ENCODE measurements at regions not wholly inside any gene's neighbourhood (a gene's known extent, or its start where the extent isn't known, plus 50 kb on each side); places are given as distances from the start of the nearest gene placed in this dataset.

- H3K9me3 ChIP-seq (ENCODE audit: control insufficient read depth, low read length), result no peaks in the 10 kb centered on the region
These were observed 100.8 kb upstream of the PIAS1 start for GRCh38 chr15:67953299-67953698.

DNA sequence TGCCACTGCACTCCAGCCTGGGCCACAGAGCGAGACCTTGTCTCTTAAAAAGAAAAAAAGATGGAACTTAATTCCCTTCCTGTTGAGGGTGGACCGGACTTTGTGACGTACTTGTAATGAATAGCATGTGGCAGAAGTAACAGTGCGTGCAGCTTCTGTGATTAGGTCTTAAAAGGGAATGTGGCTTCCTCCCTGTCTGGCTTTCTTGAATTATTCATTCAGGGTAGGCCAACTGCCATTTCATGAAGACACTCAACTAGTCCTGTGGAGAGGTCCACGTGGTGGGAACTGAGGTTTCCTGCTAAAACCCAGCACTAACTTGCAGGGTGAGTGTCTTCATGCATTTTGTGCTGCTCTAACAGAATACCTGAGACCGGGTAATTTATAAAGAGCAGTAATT is 98.9 kb upstream of the PIAS1 start:
- Histone ChIP-seq H3K9me3 (ENCODE audit: control insufficient read depth, low read length) (no peaks in the 10 kb centered on the region), H3K4me1 (ENCODE audit: control insufficient read depth, insufficient read depth, low read length) (no peaks in the 10 kb centered on the region), H3K27me3 (ENCODE audit: control insufficient read depth, insufficient read depth, low read length) (no peaks in the 10 kb centered on the region), H3K36me3 (ENCODE audit: control insufficient read depth, insufficient read depth, low read length) (no peaks in the 10 kb centered on the region), H3K4me3 (ENCODE audit: low read length) (no peak overlapping the region), H3K9ac (ENCODE audit: low read length) (no peak overlapping the region)

More at GRCh38 chr15:67953299-67953698, 100.8 kb upstream of the PIAS1 start:
- no peaks in the 10 kb centered on the region for H3K36me3 ChIP-seq (ENCODE audit: control insufficient read depth, insufficient read depth, low read length)
- H3K27me3 ChIP-seq (ENCODE audit: control insufficient read depth, insufficient read depth, low read length), result no peaks in the 10 kb centered on the region
- H3K9ac ChIP-seq (ENCODE audit: low read length), result no peak overlapping the region
- H3K4me1 ChIP-seq (ENCODE audit: control insufficient read depth, insufficient read depth, low read length), result no peaks in the 10 kb centered on the region
- H3K4me3 ChIP-seq (ENCODE audit: low read length), result no peak overlapping the region

DNA sequence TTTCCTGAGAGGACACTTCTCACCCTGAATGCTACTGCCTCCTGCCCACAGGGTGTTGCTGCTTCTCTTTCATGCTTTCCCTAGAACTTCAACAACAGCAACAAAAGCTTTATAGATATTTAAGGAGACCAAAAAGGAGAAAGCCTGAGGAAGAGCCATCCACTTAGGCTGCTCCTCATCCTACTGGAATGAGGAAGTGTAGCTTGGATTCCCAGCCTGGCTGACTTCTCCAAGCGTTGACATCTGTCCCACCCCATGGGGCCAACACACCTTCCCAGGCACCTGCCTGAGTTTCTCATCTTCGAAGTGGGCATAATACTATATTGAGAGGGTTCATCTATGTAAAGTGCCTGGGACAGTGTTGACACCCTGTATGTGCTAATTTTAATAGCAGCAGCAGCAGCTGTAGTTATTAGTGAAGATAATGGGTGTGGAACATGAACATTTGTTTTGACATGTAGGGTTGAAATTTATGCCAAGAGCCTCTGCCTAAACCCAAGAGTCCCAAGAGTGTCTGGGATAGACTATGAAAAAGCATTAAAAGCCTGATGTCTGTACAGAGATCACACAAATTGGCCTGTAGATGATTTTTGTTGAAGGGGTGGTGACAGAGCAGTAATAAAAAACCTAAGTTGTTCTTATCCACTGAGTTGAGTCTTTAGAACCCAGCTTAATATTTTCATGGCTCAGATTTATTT is 96.5 kb upstream of the PIAS1 start:
- H3K9me3 ChIP-seq (ENCODE audit: control insufficient read depth, low read length), result no peaks in the 10 kb centered on the region
- no peaks in the 10 kb centered on the region for H3K36me3 ChIP-seq (ENCODE audit: control insufficient read depth, insufficient read depth, low read length)
- H3K9ac ChIP-seq (ENCODE audit: low read length), result no peak overlapping the region
- peaks cover 15% of the 10 kb centered on the region for H3K4me1 ChIP-seq (ENCODE audit: control insufficient read depth, insufficient read depth, low read length)
- H3K27me3 ChIP-seq (ENCODE audit: control insufficient read depth, insufficient read depth, low read length), result no peaks in the 10 kb centered on the region
- no peak overlapping the region for H3K4me3 ChIP-seq (ENCODE audit: low read length)

GRCh38 chr15:67967871-67968431 is 86.2 kb upstream of the PIAS1 start:
- Histone ChIP-seq H3K4me1 (ENCODE audit: control insufficient read depth, insufficient read depth, low read length) (peaks cover 10% of the 10 kb centered on the region), H3K9me3 (ENCODE audit: control insufficient read depth, low read length) (no peaks in the 10 kb centered on the region), H3K36me3 (ENCODE audit: control insufficient read depth, insufficient read depth, low read length) (no peaks in the 10 kb centered on the region), H3K27me3 (ENCODE audit: control insufficient read depth, insufficient read depth, low read length) (no peaks in the 10 kb centered on the region), H3K9ac (ENCODE audit: low read length) (peak overlapping the region; percentile 23), H3K4me3 (ENCODE audit: low read length) (peak overlapping the region; percentile 27)

DNA sequence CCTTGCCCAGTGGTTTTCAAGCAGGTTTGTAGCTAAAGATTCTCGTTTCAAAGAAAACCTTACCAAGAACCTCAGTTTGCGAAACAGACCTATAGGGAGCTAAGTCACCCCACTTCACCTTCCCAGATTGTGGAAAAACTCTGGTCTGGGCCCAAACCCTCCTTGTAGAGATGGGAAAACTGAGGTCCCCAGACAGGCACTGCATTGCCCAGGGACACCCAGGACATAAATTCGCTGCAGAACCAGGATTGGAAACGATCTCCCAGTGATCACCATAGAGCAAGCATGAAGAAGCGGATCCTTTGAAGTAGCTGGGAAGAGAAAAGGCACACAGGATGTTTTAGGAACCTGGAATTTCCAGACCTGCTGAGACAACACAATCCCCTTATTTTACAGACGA is 85.6 kb upstream of the PIAS1 start:
- Histone ChIP-seq H3K27me3 (ENCODE audit: control insufficient read depth, insufficient read depth, low read length) (no peaks in the 10 kb centered on the region), H3K4me3 (ENCODE audit: low read length) (no peak overlapping the region), H3K9ac (ENCODE audit: low read length) (no peak overlapping the region), H3K9me3 (ENCODE audit: control insufficient read depth, low read length) (no peaks in the 10 kb centered on the region), H3K36me3 (ENCODE audit: control insufficient read depth, insufficient read depth, low read length) (no peaks in the 10 kb centered on the region), H3K4me1 (ENCODE audit: control insufficient read depth, insufficient read depth, low read length) (peaks cover 10% of the 10 kb centered on the region)

DNA sequence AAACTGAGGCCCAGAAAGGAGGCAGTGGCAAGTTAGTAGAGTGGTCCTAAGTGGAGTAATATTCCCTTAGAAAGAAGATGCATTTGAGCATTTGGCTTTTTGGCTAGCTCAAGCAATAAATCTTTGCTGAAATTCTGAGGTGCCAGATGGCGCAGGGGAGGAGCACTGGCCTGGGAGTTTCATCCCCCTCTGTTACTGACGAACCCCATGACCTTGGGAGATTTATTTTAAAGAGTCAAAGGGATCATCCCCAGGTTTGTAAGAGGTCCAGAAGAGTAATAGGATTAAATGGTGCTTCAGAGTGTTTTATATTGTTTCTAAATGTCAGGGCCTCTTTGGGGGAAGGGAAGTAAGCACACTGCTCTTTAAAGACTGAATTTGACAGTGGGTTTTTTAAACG is 85.1 kb upstream of the PIAS1 start:
- Histone ChIP-seq H3K4me1 (ENCODE audit: control insufficient read depth, insufficient read depth, low read length) (peaks cover 10% of the 10 kb centered on the region), H3K36me3 (ENCODE audit: control insufficient read depth, insufficient read depth, low read length) (no peaks in the 10 kb centered on the region), H3K9ac (ENCODE audit: low read length) (no peak overlapping the region), H3K9me3 (ENCODE audit: control insufficient read depth, low read length) (no peaks in the 10 kb centered on the region), H3K27me3 (ENCODE audit: control insufficient read depth, insufficient read depth, low read length) (no peaks in the 10 kb centered on the region), H3K4me3 (ENCODE audit: low read length) (no peak overlapping the region)

DNA sequence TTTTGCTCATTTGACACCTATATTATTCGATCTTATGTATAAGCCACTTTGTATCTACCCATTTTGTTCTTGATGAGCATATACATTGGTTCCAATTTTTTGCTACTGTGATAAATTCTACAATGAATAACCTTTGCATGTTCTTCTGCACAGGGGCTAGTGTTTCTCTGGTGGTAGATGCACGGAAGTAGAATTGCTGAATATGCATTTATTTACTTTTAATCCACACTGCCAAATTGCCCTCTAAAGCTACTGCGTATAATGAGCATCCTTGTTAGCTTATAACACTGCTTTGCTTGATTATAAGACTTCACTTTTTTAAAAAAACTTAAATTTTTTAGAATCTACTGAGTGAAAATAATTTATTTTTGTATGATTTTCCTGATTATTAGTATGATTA is 84.2 kb upstream of the PIAS1 start:
- Histone ChIP-seq H3K9me3 (ENCODE audit: control insufficient read depth, low read length) (no peaks in the 10 kb centered on the region), H3K4me1 (ENCODE audit: control insufficient read depth, insufficient read depth, low read length) (peaks cover 10% of the 10 kb centered on the region), H3K9ac (ENCODE audit: low read length) (no peak overlapping the region), H3K4me3 (ENCODE audit: low read length) (no peak overlapping the region), H3K27me3 (ENCODE audit: control insufficient read depth, insufficient read depth, low read length) (no peaks in the 10 kb centered on the region), H3K36me3 (ENCODE audit: control insufficient read depth, insufficient read depth, low read length) (no peaks in the 10 kb centered on the region)

DNA sequence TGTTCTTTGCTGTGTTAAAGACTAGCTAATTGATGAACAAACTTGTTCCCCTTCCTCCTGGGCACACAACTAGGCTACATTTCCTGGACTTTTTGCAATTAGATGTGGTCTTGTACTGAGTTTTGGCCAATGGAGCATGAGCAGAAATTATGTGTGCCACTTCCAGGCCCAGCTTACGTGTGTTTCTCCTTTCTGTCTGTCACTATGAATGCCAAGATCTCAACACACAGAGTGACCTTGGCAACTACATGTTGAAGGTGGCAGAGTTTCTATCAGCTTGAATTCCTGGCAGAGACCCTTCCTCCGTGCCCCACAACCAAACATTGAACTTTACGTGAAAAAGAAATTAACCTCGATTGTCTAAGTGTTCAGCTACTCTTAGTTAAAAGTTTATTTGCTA is 81.7 kb upstream of the PIAS1 start:
- H3K9ac ChIP-seq (ENCODE audit: low read length), result no peak overlapping the region
- peaks cover 10% of the 10 kb centered on the region for H3K4me1 ChIP-seq (ENCODE audit: control insufficient read depth, insufficient read depth, low read length)
- H3K9me3 ChIP-seq (ENCODE audit: control insufficient read depth, low read length), result no peaks in the 10 kb centered on the region
- no peak overlapping the region for H3K4me3 ChIP-seq (ENCODE audit: low read length)
- H3K27me3 ChIP-seq (ENCODE audit: control insufficient read depth, insufficient read depth, low read length), result no peaks in the 10 kb centered on the region
- H3K36me3 ChIP-seq (ENCODE audit: control insufficient read depth, insufficient read depth, low read length), result no peaks in the 10 kb centered on the region

GRCh38 chr15:67973846-67974245 is 80.3 kb upstream of the PIAS1 start:
- Histone ChIP-seq H3K9me3 (ENCODE audit: control insufficient read depth, low read length) (no peaks in the 10 kb centered on the region), H3K4me1 (ENCODE audit: control insufficient read depth, insufficient read depth, low read length) (peaks cover under 1% of the 10 kb centered on the region), H3K4me3 (ENCODE audit: low read length) (no peak overlapping the region), H3K36me3 (ENCODE audit: control insufficient read depth, insufficient read depth, low read length) (no peaks in the 10 kb centered on the region), H3K27me3 (ENCODE audit: control insufficient read depth, insufficient read depth, low read length) (no peaks in the 10 kb centered on the region), H3K9ac (ENCODE audit: low read length) (no peak overlapping the region)

GRCh38 chr15:67976506-67977073 is 77.5 kb upstream of the PIAS1 start:
- Histone ChIP-seq H3K27me3 (ENCODE audit: control insufficient read depth, insufficient read depth, low read length) (no peaks in the 10 kb centered on the region), H3K4me1 (ENCODE audit: control insufficient read depth, insufficient read depth, low read length) (no peaks in the 10 kb centered on the region), H3K36me3 (ENCODE audit: control insufficient read depth, insufficient read depth, low read length) (no peaks in the 10 kb centered on the region), H3K9ac (ENCODE audit: low read length) (no peak overlapping the region), H3K9me3 (ENCODE audit: control insufficient read depth, low read length) (no peaks in the 10 kb centered on the region), H3K4me3 (ENCODE audit: low read length) (no peak overlapping the region)

- Histone ChIP-seq H3K4me1 (ENCODE audit: control insufficient read depth, insufficient read depth, low read length) (no peaks in the 10 kb centered on the region), H3K9me3 (ENCODE audit: control insufficient read depth, low read length) (no peaks in the 10 kb centered on the region), H3K27me3 (ENCODE audit: control insufficient read depth, insufficient read depth, low read length) (no peaks in the 10 kb centered on the region)
These were observed 76.6 kb upstream of the PIAS1 start for GRCh38 chr15:67977414-67978089.

DNA sequence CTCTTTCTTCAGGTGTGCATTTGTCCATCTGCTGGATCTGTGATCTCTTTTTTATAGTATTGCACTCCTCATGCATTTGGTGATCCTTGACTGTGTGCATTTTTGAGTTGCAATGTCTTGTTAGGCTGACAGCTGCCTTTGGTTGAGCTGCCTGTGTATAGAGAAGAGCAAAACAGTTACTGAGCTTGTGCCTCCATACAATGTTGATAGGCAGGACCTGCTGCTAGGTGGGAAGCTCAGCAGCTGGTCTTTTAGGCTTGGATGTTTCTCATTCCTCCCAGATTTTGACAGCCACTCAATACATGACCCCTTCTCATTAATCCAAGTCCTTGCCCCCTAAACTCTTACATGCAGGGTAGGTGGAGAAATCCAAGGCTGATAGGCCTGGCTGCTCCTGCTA is 74.8 kb upstream of the PIAS1 start:
- H3K9me3 ChIP-seq (ENCODE audit: control insufficient read depth, low read length), result no peaks in the 10 kb centered on the region
- no peaks in the 10 kb centered on the region for H3K27me3 ChIP-seq (ENCODE audit: control insufficient read depth, insufficient read depth, low read length)
- no peak overlapping the region for H3K4me3 ChIP-seq (ENCODE audit: low read length)
- no peaks in the 10 kb centered on the region for H3K4me1 ChIP-seq (ENCODE audit: control insufficient read depth, insufficient read depth, low read length)
- H3K36me3 ChIP-seq (ENCODE audit: control insufficient read depth, insufficient read depth, low read length), result no peaks in the 10 kb centered on the region
- no peak overlapping the region for H3K9ac ChIP-seq (ENCODE audit: low read length)

More at GRCh38 chr15:67977414-67978089, 76.6 kb upstream of the PIAS1 start:
- H3K9ac ChIP-seq (ENCODE audit: low read length), result no peak overlapping the region
- no peaks in the 10 kb centered on the region for H3K36me3 ChIP-seq (ENCODE audit: control insufficient read depth, insufficient read depth, low read length)
- no peak overlapping the region for H3K4me3 ChIP-seq (ENCODE audit: low read length)

Data from mucosa of stomach (tissue), 1 donor.